ENCODE measurements at regions not wholly inside any gene's neighbourhood (a gene's known extent, or its start where the extent isn't known, plus 50 kb on each side); places are given as distances from the start of the nearest gene placed in this dataset.

DNA sequence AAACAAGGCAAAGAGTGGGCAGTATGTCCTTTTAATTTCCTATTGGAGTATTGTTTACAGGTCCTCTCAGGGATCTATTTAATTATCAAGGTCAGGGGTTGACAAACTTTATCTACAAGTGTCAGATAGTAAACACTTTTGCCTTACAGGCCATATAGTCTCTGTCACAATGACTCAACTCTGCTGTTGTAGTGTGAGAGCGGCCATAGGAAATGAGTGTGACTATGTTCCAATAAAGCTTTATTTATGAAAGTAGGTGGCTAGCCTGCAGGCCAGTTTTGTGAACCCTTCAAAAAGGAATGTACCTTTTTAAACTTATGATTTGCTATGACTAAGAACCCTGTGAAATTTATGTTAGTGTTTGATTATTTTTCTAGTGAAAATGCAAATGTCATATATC lies 156.1 kb downstream of the GPAT3 start:
- Histone ChIP-seq H3K27ac (no peak overlapping the region), H3K4me2 (no peak overlapping the region), H4K20me1 (no peaks in the 10 kb centered on the region)

DNA sequence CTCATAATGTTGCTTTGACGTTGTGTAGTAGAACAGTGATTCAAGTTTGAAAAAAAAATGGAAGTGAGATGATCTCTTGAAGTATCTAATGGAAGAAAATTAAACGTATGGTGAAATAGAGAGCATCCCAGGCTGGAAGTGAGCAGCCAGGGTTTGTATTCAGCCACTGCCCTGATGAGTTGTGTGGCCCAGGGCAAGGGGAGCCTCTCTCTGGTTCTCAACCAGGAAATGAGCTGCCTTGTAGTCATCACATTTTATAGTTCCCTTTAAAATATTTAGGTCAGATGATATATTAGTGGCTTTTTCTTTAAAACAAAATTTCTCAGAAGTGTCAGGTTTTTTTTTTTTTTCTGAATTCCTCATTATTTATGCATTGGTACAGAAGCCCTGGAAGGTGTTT lies 150.3 kb downstream of the GPAT3 start:
- Histone ChIP-seq H3K9me3 (replicated peaks in 1 of 11) (peaks cover 0 to 16% (median 0%) of the 10 kb centered on the region in 11 experiments; a peak in 5 of 22 replicates), H4K20me1 (no peaks in the 10 kb centered on the region), H3K4me3 (no peak overlapping the region), H3K9ac (no peak overlapping the region), H3K4me2 (peak overlapping the region in 3 of 11 experiments; percentile 36 to 72 (median 59); a peak in 6 of 22 replicates), H3K36me3 (no peaks in the 10 kb centered on the region), H3K27ac (peak overlapping the region in 2 of 11 experiments; percentile 17 to 25; a peak in 2 of 22 replicates), H3K4me1 (peaks cover 0 to 40% (median 2%) of the 10 kb centered on the region in 10 experiments; a peak in 8 of 20 replicates), H3K27me3 (no peaks in the 10 kb centered on the region)
- TF ChIP-seq Cebpa-rat (IDR thresholded peaks at IDR 0.05), result no peak

More for the DNA sequence above, 156.1 kb downstream of the GPAT3 start:
- no peak for TF ChIP-seq Cebpa-rat (IDR thresholded peaks at IDR 0.05)
- Histone ChIP-seq H3K27me3 (no peaks in the 10 kb centered on the region), H3K9me3 (replicated peaks in 1 of 11) (peaks cover 0 to 16% (median 0%) of the 10 kb centered on the region in 11 experiments; a peak in 5 of 22 replicates), H3K4me3 (no peak overlapping the region), H3K9ac (no peak overlapping the region), H3K36me3 (no peaks in the 10 kb centered on the region), H3K4me1 (peaks cover 0 to 30% (median 0%) of the 10 kb centered on the region in 10 experiments; a peak in 7 of 20 replicates)

DNA sequence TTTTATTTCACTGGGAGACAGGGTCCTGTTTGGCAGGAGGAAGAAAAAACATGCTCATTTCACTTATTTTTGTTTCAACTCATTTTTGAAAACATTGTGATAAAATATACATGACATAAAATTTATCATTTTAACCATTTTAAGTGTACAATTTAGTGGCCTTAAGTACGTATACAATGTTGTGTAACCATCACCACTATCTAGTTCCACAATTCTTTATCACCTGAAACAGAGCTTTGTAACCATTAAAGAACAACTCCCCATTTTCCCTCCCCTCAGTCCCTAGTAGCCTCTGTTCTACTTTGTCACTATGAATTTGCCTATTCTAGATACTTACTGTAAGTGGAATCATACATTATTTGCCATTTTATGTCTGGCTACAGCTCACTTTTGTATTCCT lies 143.8 kb downstream of the GPAT3 start:
- TF ChIP-seq Cebpa-rat (IDR thresholded peaks at IDR 0.05), result no peak
- H3K4me1 ChIP-seq, result peaks cover 0 to 17% (median 0%) of the 10 kb centered on the region in 10 experiments; a peak in 3 of 20 replicates
- no peak overlapping the region for H3K9ac ChIP-seq
- H3K9me3 ChIP-seq (replicated peaks in 1 of 11), result no peaks in the 10 kb centered on the region
- no peak overlapping the region for H3K4me3 ChIP-seq
- no peak overlapping the region for H3K4me2 ChIP-seq
- no peaks in the 10 kb centered on the region for H4K20me1 ChIP-seq
- no peak overlapping the region for H3K27ac ChIP-seq
- no peaks in the 10 kb centered on the region for H3K36me3 ChIP-seq
- no peaks in the 10 kb centered on the region for H3K27me3 ChIP-seq

GRCh38 chr4:83679254-83679653 lies 143.3 kb downstream of the GPAT3 start:
- Histone ChIP-seq H3K4me1 (peaks cover 0 to 17% (median 0%) of the 10 kb centered on the region in 10 experiments; a peak in 3 of 20 replicates), H3K27me3 (no peaks in the 10 kb centered on the region), H3K9me3 (replicated peaks in 1 of 11) (no peaks in the 10 kb centered on the region), H3K9ac (no peak overlapping the region), H4K20me1 (no peaks in the 10 kb centered on the region), H3K4me2 (no peak overlapping the region), H3K36me3 (no peaks in the 10 kb centered on the region), H3K27ac (no peak overlapping the region), H3K4me3 (no peak overlapping the region)
- TF ChIP-seq Cebpa-rat (IDR thresholded peaks at IDR 0.05), result no peak

DNA sequence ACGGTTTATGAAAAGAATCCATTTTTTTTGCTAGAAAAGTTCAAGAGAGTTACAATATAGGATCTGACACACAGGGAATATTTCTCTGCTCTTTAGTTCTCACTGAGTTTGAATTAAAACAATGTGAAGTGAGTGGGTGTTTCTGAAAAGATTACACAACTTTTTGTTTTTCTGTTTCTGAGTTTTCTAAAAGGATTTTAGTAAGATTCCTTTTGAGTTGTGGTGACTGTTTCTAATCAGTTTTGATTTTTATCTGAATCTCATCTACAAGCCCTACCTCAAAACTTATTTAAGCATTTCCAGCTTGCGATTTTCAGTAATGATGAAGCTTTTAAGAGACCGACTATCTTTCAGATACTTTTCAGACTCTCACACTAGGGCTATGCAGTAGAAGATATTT lies 141.7 kb downstream of the GPAT3 start:
- H3K4me2 ChIP-seq, result 0 out of 22 replicates have a peak overlapping the region, but pooled peaks of 1 of the 11 experiments have one; percentile 2
- H4K20me1 ChIP-seq, result no peaks in the 10 kb centered on the region
- no peak overlapping the region for H3K27ac ChIP-seq
- TF ChIP-seq Cebpa-rat (IDR thresholded peaks at IDR 0.05), result no peak
- H3K4me3 ChIP-seq, result no peak overlapping the region
- peak overlapping the region in 1 of 11 experiments; percentile 5; a peak in 1 of 22 replicates for H3K9ac ChIP-seq
- H3K4me1 ChIP-seq, result peaks cover 0 to 17% (median 0%) of the 10 kb centered on the region in 10 experiments; a peak in 2 of 20 replicates
- no peaks in the 10 kb centered on the region for H3K9me3 ChIP-seq (replicated peaks in 1 of 11)
- no peaks in the 10 kb centered on the region for H3K36me3 ChIP-seq
- no peaks in the 10 kb centered on the region for H3K27me3 ChIP-seq

- Histone ChIP-seq H3K4me3 (no peak overlapping the region), H3K27me3 (no peaks in the 10 kb centered on the region), H3K9me3 (replicated peaks in 1 of 11) (no peaks in the 10 kb centered on the region), H3K9ac (no peak overlapping the region), H4K20me1 (no peaks in the 10 kb centered on the region), H3K4me1 (peaks cover 0 to 5% (median 0%) of the 10 kb centered on the region in 10 experiments; a peak in 2 of 20 replicates), H3K27ac (no peak overlapping the region), H3K36me3 (no peaks in the 10 kb centered on the region), H3K4me2 (no peak overlapping the region)
- TF ChIP-seq Cebpa-rat (IDR thresholded peaks at IDR 0.05), result no peak
These were observed 128.8 kb downstream of the GPAT3 start for GRCh38 chr4:83664741-83665140.

DNA sequence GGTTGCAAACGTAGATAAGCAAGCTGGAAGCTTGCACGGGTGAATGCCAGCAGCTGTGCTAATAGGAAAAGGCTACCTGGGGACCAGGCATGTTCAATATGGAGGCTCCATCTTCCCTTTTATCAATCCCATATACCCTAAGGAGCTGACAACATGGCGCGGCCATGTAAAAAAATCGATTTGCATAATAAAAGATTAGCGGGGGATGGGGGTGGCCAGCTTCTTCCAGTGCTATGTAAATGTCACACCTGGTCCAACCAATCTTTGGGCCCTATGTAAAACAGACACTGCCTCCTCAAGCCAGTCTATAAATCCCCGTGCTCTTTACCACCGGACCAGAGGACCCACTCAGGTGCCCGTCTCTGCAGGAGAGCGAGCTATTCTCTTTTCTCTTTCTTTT lies 128.2 kb downstream of the GPAT3 start:
- Histone ChIP-seq H3K9me3 (replicated peaks in 1 of 11) (no peaks in the 10 kb centered on the region), H3K36me3 (no peaks in the 10 kb centered on the region), H4K20me1 (no peaks in the 10 kb centered on the region), H3K4me2 (no peak overlapping the region), H3K4me1 (peaks cover 0 to 5% (median 0%) of the 10 kb centered on the region in 10 experiments; a peak in 2 of 20 replicates), H3K27ac (no peak overlapping the region), H3K4me3 (no peak overlapping the region), H3K27me3 (no peaks in the 10 kb centered on the region), H3K9ac (no peak overlapping the region)
- no peak for TF ChIP-seq Cebpa-rat (IDR thresholded peaks at IDR 0.05)

- Histone ChIP-seq H3K4me2 (no peak overlapping the region), H3K27ac (no peak overlapping the region), H4K20me1 (no peaks in the 10 kb centered on the region), H3K9me3 (replicated peaks in 1 of 11) (no peaks in the 10 kb centered on the region), H3K36me3 (no peaks in the 10 kb centered on the region), H3K9ac (no peak overlapping the region), H3K27me3 (no peaks in the 10 kb centered on the region), H3K4me3 (no peak overlapping the region), H3K4me1 (peaks cover 0 to 5% (median 0%) of the 10 kb centered on the region in 10 experiments; a peak in 2 of 20 replicates)
- no peak for TF ChIP-seq Cebpa-rat (IDR thresholded peaks at IDR 0.05)
These were observed 126.3 kb downstream of the GPAT3 start for GRCh38 chr4:83662204-83662603.

- no peaks in the 10 kb centered on the region for H3K36me3 ChIP-seq
- H3K27ac ChIP-seq, result no peak overlapping the region
- peaks cover 0 to 5% (median 0%) of the 10 kb centered on the region in 10 experiments; a peak in 2 of 20 replicates for H3K4me1 ChIP-seq
- no peaks in the 10 kb centered on the region for H3K27me3 ChIP-seq
- H4K20me1 ChIP-seq, result no peaks in the 10 kb centered on the region
- H3K4me3 ChIP-seq, result no peak overlapping the region
- TF ChIP-seq Cebpa-rat (IDR thresholded peaks at IDR 0.05), result no peak
- no peak overlapping the region for H3K9ac ChIP-seq
- no peak overlapping the region for H3K4me2 ChIP-seq
- H3K9me3 ChIP-seq (replicated peaks in 1 of 11), result no peaks in the 10 kb centered on the region
These were observed 125.5 kb downstream of the GPAT3 start for GRCh38 chr4:83661359-83661758.

DNA sequence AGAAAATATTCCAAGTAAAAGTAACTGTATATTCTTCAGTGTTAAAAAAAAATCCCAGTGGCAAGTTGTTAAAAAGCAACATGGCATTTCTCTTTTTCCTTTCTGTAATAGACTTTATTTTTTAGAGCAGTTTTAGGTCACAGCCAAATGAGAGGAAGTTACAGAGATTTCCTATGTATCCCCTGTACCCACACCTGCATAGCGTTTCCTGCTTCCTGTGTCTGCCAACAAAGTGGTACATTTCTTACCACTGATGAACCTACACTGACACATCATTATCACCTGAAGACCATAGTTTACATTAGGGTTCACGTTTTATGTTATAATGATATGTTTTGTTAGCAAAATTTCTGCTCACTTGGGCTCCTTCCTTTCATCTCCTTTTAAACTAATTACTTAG lies 124.7 kb downstream of the GPAT3 start:
- TF ChIP-seq Cebpa-rat (IDR thresholded peaks at IDR 0.05), result no peak
- H3K4me1 ChIP-seq, result peaks cover 0 to 5% (median 0%) of the 10 kb centered on the region in 10 experiments; a peak in 2 of 20 replicates
- no peaks in the 10 kb centered on the region for H3K9me3 ChIP-seq (replicated peaks in 1 of 11)
- H3K4me3 ChIP-seq, result no peak overlapping the region
- no peaks in the 10 kb centered on the region for H4K20me1 ChIP-seq
- no peaks in the 10 kb centered on the region for H3K27me3 ChIP-seq
- no peak overlapping the region for H3K27ac ChIP-seq
- H3K9ac ChIP-seq, result no peak overlapping the region
- H3K4me2 ChIP-seq, result peak overlapping the region in 1 of 11 experiments; percentile 17; a peak in 1 of 22 replicates
- H3K36me3 ChIP-seq, result no peaks in the 10 kb centered on the region

Measured in BLaER1 treated with 17β-estradiol and CSF1 and Interleukin-3, amounts not matched to agents 10 nM and 100 nM (cell line).